NCI-H2171 (cell line): ENCODE measurements at regions not wholly inside any gene's neighbourhood (a gene's known extent, or its start where the extent isn't known, plus 50 kb on each side); places are given as distances from the start of the nearest gene placed in this dataset.

Source experiments
- DNase-seq: peaks from one replicate; lab custom pipeline; 2025; lab: John Stamatoyannopoulos, UW

DNA sequence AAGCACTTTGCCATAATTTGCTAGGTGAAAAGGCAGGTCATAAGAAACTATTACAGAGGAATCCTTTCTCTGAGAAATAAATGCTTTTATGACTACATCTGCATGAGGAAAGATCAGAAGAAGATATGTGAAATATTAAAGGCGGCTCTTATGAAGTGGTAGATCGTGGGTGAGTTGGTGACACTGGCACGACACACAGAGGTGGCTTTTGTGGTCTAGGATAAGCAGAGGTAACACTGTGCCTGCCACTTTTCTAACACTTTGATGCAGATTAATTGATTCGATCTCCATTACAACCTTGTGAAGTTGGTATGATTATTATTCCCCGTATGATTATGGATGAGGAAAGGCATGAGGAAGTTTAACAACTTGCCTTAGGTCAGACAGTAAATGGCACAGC lies 60.0 kb upstream of the ELK3 start:
- no peak for DNase-seq

DNA sequence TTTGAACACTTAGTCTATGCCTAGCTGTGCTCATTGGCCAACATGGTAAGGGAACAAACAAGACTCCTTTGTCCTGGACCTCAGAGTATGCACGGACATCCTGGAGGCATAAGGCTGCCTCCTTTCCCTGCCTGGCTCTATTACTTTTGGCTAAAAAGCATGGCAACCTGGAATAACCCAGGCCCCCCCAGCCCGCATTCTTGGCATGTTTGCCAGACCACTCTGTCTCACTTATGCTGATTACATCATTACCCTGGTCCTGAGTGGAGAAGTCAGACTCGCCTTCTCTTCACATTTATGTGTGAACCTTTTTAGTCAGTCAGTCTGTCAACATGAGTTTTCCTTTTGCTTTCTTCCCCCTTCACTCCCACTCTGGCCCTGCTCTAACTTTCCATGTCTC lies 58.0 kb upstream of the ELK3 start:
- no peak for DNase-seq

DNA sequence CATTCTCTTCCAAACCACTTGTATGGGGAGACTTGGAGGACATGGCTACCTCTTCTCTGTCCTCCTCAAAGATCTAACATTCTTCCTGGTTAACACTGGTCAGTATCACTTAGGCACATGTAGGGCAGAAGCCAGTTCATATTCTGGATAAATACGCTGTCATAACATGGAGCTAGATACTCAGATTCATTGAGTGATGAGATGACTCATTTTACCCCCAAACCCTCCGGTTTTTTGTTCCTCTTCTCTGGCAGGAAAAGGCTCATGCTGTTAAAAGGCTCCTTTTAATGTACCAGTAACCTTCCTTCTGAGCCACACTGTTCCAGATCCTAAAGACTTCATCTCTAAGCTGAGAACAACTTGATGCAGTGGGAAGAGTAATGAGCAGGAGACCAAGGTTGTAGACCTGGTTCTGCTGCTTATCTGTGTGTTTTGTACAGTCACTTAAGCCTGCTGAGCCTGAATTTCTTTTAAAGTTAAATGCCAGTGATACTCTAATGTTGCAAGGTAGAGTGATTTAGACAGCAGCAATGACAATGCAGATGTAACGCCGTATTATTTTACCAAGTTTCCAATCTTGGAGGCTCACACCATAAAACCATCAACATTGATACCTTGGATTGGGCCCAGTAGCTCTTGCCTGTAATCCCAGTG lies 57.3 kb upstream of the ELK3 start:
- no peak for DNase-seq

DNA sequence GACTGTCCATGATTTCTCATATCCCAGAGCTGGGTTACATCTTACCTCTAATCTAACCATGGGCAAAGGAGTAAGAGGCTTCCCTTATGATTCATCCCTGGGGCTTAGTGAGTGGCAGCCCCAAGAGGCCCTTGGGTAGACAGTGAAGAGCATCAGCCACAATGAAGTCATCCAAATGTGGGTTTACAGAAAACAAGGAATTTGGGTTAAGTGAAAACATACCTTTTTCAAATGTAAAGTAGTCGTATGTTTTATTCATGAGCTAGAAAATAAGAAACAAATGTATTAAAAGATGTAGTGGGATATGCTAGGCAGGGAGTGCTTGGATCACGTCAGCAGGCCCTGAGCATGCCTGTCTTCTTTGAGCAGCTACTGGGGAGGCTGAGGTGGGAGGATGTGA lies 54.0 kb upstream of the ELK3 start:
- DNase-seq = no peak

DNA sequence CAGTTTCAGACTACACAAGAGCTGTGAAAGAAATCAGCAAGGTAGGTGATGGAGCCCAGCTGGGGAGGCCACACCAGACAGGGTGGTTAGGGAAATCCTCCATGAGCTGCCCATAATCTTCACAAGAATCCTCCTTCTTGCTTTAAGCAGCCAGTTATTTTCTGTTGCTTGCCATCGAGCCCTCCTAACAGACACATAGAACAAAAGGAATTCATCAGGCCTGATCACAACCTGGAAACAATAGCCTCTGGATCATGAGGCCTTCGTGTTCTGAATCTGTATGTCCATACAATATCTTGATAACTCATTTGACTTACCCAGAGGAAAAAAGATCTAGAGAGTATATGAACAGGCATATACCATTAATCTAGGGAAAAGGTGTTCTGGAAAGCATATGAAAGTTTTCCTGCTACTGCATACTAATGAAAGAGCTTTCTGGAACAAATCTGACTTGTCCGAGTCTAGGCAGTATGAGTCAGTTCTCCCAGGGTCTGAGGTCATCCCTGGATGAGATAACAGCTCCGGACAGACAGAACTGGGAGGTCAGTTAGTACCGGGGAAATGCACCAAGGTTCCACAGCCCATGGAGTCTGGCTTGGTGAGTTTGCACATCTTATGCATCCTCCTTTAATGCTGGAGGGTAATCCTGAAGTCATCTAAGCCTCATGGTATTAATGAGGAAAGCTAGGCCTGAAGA lies 52.8 kb upstream of the ELK3 start:
- DNase-seq = no peak

DNA sequence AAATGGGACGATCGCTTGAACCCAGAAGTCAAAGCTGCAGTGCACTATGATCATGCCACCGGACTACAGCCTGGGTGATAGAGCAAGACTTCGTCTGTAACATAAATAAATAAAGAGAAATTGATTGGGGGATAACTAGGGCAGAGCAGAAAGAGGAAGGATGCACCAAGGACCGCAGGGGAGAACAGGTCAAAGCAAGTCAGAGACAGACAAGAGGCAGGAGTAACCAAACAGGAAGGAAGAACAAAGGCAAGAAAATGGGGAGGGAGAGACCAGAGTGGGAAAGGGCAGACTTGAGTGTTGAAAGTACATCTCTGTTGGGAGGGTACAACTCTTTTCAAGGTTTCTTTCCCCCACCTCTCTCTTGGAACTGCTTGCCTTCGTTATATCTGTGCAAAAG lies 50.8 kb upstream of the ELK3 start:
- no peak for DNase-seq

DNA sequence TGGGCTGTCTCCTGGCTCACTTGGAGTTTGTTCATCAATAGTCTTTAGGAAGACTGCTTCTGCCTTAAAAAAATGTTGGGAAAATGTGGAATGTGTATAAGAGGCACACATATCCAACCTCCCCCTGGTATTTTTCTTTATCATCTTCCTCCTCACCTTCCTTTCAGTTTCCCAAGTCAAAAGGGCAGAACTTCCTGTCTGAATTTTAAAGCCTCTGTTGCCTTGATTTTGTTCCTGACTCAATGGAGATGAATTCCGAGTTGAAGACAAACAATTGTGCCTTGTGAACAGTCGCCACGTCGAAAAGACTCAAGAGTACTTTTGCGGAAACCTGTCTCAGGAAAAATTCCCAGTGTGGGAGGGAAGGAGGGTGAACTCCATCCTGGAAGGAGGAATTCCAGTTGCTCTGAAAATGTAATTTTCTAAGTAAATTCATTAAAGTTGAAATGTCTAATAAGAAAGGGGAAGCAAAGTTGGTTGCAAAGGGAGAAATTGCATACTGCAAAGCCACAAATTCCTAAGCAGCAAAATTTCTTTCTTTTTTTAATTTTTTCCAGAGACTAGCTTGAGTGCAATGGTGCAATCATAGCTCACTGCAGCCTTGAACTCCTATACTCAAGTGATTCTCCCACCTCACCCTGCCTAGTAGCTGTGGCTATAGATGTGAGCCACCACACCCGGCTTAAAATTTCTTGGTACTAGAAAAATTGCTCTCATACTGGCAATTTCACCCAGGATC lies 50.2 kb upstream of the ELK3 start:
- no peak for DNase-seq
